Activated T-cell treated with anti-CD3 and anti-CD28 coated beads, Interleukin-2, amount 50 U/mL, for 4 hours (primary cell): ENCODE measurements at regions not wholly inside any gene's neighbourhood (a gene's known extent, or its start where the extent isn't known, plus 50 kb on each side); places are given as distances from the start of the nearest gene placed in this dataset.

Experiments used
- ATAC-seq, 2 donors: fragments of 200-7000 bp; cut with Tn5 transposase; one replicate each; pipeline ENCODE4 v1.10.0; 2021
- DNase-seq: peaks from one replicate; pipeline ENCODE4 v3.0.0-alpha.2; 2020
- H3K27me3 Mint-ChIP-seq: one replicate; pipeline ENCODE4 v1.8.0; 2021; ENCODE audit warnings: low read depth, mixed read lengths
- H3K36me3 Mint-ChIP-seq: one replicate; pipeline ENCODE4 v1.8.0; 2022; ENCODE audit warnings: mixed read lengths; ENCODE audit not compliant: insufficient read depth
- H3K4me1 Mint-ChIP-seq: one replicate; pipeline ENCODE4 v1.8.0; 2021; ENCODE audit warnings: low read depth, mixed read lengths
- H3K4me3 Mint-ChIP-seq: one replicate; pipeline ENCODE4 v1.8.0; 2021; ENCODE audit warnings: mild to moderate bottlenecking, moderate library complexity, mixed read lengths
- H3K9me3 Mint-ChIP-seq: one replicate; pipeline ENCODE4 v1.8.0; 2021; ENCODE audit warnings: mixed read lengths

DNA sequence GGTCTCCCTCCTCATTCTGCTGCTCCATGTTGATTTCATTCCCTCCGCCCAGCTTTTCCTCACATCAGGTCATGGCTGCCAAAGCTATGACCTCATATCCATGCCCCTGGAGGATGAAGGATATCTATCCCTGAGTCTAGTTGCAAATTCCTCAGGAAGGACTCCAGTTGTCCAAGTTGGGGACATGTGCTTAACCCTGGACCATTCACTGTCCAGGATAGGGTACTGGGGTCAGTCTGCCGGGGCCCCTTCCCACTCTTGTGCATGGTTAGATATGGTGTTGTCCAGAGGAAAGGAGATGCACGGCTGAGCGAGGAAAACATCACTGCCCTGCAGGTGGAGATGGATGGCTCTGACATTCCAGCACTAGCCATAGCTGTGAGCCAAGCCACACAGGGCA is 51.9 kb upstream of the COMTD1 start:
- DNase-seq (no peak), ATAC-seq (no peak)
- Mint-ChIP-seq H3K4me3 (no peak overlapping the region), H3K36me3 (no peaks in the 10 kb centered on the region), H3K9me3 (peaks cover 10% of the 10 kb centered on the region), H3K27me3 (peaks cover 26% of the 10 kb centered on the region), H3K4me1 (no peaks in the 10 kb centered on the region)

DNA sequence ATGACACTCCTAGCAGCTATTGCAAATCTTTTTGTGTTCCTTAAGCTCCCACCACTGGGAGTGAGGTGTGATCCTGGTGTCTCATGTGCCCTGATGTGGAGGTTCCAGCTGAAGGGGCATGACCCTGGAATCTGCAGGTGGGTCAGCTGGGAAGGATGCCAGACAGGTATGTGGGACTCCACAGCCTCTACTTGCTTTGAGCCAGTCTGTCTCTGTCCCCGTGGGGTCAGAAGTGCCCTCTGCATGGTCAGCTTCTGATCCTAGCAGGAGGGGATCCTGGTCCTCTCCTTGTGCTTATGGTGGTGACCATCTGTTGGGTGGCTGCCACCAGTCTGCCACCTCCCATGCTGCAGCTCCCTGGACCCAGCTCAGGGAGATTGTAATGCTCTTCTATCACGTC is 51.1 kb upstream of the COMTD1 start:
- DNase-seq = no peak
- no peaks in the 10 kb centered on the region for H3K4me1 Mint-ChIP-seq
- no peaks in the 10 kb centered on the region for H3K36me3 Mint-ChIP-seq
- H3K4me3 Mint-ChIP-seq = no peak overlapping the region
- H3K9me3 Mint-ChIP-seq = peaks cover 10% of the 10 kb centered on the region
- no peak for ATAC-seq
- peaks cover 29% of the 10 kb centered on the region for H3K27me3 Mint-ChIP-seq
